HG03378 (cell line): ENCODE measurements at regions not wholly inside any gene's neighbourhood (a gene's known extent, or its start where the extent isn't known, plus 50 kb on each side); places are given as distances from the start of the nearest gene placed in this dataset.

Source experiments
- ATAC-seq: cut with Tn5 transposase; IDR thresholded peaks from one replicate; pipeline ENCODE4 v1.9.1; 2021; ENCODE audit warnings: mild to moderate bottlenecking, moderate library complexity; ENCODE audit not compliant: unreplicated experiment

DNA sequence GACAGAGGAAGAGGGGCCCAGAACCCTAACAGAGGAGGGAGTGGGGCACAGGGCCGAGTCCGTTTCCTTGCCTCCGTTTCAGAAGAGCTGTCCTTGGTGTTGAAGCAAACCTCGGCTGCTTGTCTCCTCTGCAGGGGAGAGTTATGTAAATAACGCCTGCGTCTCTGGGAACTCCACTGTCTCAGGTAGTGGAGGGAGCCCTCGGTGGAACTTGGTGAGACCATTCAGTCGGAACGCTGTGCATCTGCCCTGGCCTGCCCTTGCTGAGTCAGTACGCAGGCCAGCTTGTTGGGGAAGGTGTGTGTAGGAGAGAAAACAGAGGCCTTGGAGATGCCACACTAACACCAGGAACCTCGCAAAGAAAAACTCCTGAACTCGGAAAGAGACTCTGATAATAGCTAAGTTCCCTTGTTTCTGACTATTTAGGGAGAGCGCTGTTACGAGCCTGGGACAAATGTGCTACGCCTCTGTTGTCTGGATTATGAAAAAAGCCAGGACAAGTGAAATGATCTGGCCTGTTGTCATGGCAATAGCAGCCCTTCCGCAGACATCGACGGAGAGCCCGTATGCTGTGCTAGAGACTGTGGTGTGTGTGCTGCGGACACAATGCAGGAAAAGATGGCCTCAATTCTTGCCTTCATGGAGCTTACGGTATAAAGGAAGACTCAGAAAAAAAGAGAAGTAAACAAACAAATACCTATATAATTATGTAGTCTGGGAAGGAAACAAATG, 94.6 kb upstream of the AKT3 start:
- ATAC-seq: no peak

GRCh38 chr1:243943671-243944428, 93.8 kb upstream of the AKT3 start:
- ATAC-seq: no peak

GRCh38 chr1:243942196-243943150, 92.4 kb upstream of the AKT3 start:
- no peak for ATAC-seq

DNA sequence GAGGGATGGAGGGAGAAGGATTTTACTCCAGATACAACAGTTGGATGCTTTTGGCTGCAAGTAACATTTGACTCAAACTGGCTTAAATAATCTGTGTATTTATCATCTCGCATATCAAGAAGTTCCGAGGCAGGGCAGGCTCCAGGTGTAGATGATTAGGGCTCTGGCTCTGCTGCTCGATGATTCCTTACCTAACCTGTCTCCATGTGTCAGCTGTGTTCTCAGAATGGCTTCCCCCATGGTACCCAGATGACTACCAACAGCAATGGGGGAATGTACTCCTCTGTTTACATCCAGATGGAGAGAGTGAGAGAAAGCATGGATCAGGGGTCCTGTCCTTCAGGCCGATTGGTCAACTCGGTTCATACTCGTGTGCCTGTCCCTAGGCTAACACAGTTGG, 90.4 kb upstream of the AKT3 start:
- no peak for ATAC-seq

GRCh38 chr1:243939167-243939848, 89.3 kb upstream of the AKT3 start:
- no peak for ATAC-seq

DNA sequence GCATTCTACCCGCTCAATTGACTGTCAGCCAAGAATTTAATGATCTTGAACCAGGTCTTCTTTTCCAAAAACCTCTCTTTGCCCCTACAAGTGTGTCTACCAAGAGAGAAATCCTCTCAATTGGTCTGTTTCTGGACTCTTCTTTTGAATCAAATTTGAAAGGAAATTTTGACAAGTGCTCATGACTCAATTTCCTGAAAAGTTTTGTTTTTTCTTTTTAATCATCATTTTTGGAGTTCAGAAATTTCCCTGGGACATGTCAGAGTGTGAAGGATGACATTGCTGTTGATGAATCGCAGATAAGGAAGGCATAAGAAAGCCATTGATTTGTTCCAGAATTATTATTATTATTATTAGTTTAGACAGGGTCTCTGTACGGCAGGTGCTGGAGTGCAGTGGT, 88.2 kb upstream of the AKT3 start:
- no peak for ATAC-seq

- no peak for ATAC-seq
Measured at GRCh38 chr1:243933495-243933894, 83.5 kb upstream of the AKT3 start.

- no peak for ATAC-seq
Measured at GRCh38 chr1:243931957-243932356, 81.9 kb upstream of the AKT3 start.

GRCh38 chr1:243930822-243931671, 81.0 kb upstream of the AKT3 start:
- ATAC-seq: no peak

DNA sequence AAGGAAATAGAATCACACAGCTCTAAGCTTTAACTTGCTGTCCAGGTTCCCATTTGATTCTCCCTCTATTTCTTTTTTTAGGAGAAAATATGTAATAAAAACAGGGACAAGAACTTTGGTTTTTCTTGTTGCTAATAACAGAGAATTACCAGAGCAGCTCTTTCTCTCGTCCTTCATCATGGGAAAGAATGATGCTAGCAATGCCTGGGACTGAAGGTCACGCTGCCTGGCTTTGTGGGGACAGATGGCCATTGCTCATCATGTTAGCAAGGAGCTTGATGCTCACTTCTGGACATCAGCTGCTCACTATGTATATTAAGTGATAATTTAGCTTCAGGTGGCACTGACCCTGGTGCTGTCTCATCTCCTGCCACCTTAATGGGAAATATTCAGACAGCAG, 77.3 kb upstream of the AKT3 start:
- ATAC-seq: no peak

- ATAC-seq: no peak
Measured at GRCh38 chr1:243926803-243927245, 76.8 kb upstream of the AKT3 start.

- ATAC-seq: no peak
Measured at GRCh38 chr1:243926299-243926698, 76.3 kb upstream of the AKT3 start.

DNA sequence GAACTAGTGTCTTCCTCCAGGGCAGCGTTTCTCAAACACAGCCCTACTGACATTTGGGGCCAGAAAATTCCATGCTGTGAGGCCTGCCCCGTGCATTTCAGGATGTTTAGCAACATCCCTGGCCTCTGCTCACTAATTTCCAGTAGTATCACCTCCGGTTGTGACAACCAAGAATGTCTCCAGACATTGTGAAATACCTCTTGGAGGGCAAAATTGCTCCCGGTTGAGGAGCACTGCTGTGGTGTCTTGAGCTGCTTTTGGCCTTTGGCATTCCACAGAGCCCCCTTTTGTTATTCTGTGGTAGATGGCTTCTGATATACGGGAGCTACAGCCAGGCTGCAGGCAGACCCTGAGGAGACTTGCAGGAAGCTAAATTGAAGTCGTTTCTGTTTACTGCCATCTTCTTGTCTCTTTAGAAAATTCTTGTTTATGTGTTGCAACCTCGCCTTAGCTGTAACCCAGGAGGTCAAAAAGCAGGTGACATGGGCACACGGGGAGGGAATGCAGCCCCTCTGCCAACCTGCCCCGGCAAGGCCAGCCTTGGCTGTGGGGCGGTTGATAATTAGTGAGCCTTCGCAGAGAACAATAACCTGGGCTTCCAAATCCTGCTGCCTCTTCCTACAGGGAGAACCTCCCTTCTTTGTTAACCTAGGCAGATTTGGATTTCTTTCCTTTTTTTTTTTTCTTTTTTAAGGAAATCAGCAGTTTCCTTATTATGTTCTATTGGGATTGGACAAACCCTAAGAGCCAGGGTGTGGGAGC, 74.7 kb upstream of the AKT3 start:
- no peak for ATAC-seq

DNA sequence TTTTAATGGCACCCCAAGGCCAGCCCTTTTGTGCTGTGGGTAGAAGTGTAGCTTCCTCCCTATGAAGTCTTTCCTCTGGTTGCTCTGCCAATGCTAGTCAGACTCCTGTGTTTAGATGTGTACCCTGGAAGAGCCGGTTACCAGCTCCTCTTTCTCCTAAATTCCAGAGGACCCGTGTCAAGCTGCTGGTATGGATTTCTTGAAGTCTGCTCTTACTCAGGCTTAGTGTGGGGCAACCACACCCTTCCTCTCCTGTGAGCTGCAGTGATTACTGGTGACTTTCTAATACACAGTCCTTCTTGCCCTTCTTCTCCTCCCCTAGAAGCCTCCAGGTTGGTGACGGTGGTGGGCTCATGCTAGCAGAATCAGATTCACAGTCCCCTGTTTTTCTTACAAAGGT, 74.1 kb upstream of the AKT3 start:
- no peak for ATAC-seq

GRCh38 chr1:243923292-243924171, 73.5 kb upstream of the AKT3 start:
- ATAC-seq: no peak

DNA sequence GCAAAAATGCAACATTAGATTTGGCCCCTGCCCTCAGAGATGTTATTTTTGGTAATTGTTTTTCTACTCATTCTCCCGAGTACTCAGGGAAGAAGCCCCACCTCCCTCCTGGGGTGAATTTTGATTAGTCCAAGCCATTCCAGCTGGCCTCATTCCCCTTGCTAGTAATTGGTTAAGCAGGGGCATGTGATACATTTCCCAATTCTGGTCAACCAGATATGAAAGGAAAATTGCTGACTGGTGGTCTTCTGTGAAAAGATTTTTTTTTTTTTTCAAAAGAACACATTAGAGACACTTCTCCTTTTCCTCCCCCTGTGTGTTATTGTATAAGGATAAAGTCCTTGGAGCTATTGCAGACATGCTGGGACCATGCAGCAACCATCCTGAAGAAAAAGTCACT, 71.1 kb upstream of the AKT3 start:
- ATAC-seq: no peak

DNA sequence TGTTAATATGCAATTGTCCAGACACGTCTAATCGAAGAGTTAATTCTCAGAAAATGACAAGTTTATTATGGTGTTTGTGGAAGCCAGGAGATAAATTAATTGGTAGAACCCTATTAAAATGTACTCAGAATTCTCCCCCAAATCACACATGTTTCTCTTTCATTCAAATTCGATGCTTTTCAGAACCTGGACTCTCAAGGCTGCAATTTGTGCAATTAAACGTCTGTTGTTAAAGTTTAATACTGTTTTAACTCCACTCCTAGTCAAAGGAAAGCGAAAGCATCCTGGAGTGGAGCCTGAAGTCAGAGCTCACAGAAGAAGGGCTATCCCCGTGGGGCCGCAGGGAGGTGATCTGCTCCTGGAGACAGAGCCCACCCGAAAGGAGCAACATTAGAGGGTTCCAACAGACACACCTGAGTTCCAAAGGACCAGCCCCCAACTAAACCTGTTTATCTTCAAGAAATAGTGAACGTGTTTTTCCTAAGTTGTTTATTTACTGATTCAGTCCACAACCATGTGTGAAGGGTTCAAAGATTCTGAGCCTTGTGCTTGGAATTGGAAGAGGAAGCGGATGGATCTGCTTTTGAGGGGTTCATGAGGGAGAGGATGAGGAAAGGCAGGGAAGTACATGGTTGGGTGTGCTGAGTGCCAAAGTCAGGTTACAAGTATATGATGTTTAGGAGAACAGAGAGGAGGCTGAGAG, 68.0 kb upstream of the AKT3 start:
- ATAC-seq: no peak
